SJCRH30 (cell line): ENCODE measurements at regions not wholly inside any gene's neighbourhood (a gene's known extent, or its start where the extent isn't known, plus 50 kb on each side); places are given as distances from the start of the nearest gene placed in this dataset.
"Not testable (repeated sequence)": the region's sequence is repeated elsewhere in the genome, so short reads cannot be mapped to it uniquely, and the experiment has no call there.

Source experiments
- DNase-seq, 2 experiments: peaks; one replicate each; pipeline ENCODE4 v3.0.0-alpha.2; 2015 to 2020
- H3K27ac ChIP-seq: fragments of 250-450 bp; sonication (Bioruptor Pico); 2 replicates; pipeline ENCODE4 v1.5.1; 2020; ENCODE audit warnings: mild to moderate bottlenecking, moderate library complexity
- H3K27me3 ChIP-seq: fragments of 250-450 bp; sonication (Bioruptor Pico); 2 replicates; pipeline ENCODE4 v1.5.1; 2020; ENCODE audit warnings: mild to moderate bottlenecking, moderate library complexity
- H3K36me3 ChIP-seq: fragments of 250-450 bp; sonication (Bioruptor Pico); 2 replicates; pipeline ENCODE4 v1.5.1; 2020; ENCODE audit warnings: mild to moderate bottlenecking, moderate library complexity
- H3K4me1 ChIP-seq: fragments of 250-450 bp; sonication (Bioruptor Pico); 2 replicates; pipeline ENCODE4 v1.5.1; 2020; ENCODE audit warnings: mild to moderate bottlenecking, moderate library complexity
- H3K4me3 ChIP-seq: fragments of 250-450 bp; sonication (Bioruptor Pico); 2 replicates; pipeline ENCODE4 v1.5.1; 2020; ENCODE audit warnings: mild to moderate bottlenecking, moderate library complexity
- H3K9me3 ChIP-seq: fragments of 250-450 bp; sonication (Bioruptor Pico); replicated peaks from 2 replicates; pipeline ENCODE4 v1.5.1; 2020; ENCODE audit warnings: mild to moderate bottlenecking, moderate library complexity

GRCh38 chrX:73916931-73917667, 64.6 kb upstream of the XIST start:
- peak overlapping the region; percentile 89 for H3K27ac ChIP-seq
- DNase-seq = peak; percentile 38 to 72
- H3K4me1 ChIP-seq = peaks cover 41% of the 10 kb centered on the region
- no peaks in the 10 kb centered on the region for H3K27me3 ChIP-seq
- H3K4me3 ChIP-seq = no peak overlapping the region
- no peaks in the 10 kb centered on the region for H3K9me3 ChIP-seq
- no peaks in the 10 kb centered on the region for H3K36me3 ChIP-seq

DNA sequence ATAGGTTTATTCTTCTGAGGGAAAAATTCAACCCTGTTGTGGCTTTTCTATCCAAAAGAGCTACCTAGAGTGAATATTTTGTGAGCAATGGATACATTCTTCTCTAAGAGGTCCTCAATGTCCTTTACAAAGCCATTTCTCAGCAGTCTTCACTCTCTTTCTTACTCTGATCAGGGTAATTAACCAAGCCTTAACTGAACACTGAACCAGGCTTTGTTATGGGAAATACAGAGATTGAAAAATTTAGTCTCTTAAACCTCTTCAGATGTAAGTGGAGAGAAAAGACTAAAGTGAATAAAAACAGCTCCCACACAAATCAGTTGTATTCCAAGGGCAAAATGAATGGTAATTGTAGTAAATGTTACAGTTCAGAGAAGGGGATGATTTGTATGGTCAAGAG, 64.0 kb upstream of the XIST start:
- DNase-seq = peak in 1 of 2 experiments; percentile 9
- no peaks in the 10 kb centered on the region for H3K36me3 ChIP-seq
- peaks cover 41% of the 10 kb centered on the region for H3K4me1 ChIP-seq
- H3K27ac ChIP-seq = peak overlapping the region; percentile 89
- no peak overlapping the region for H3K4me3 ChIP-seq
- H3K9me3 ChIP-seq = no peaks in the 10 kb centered on the region
- H3K27me3 ChIP-seq = no peaks in the 10 kb centered on the region

DNA sequence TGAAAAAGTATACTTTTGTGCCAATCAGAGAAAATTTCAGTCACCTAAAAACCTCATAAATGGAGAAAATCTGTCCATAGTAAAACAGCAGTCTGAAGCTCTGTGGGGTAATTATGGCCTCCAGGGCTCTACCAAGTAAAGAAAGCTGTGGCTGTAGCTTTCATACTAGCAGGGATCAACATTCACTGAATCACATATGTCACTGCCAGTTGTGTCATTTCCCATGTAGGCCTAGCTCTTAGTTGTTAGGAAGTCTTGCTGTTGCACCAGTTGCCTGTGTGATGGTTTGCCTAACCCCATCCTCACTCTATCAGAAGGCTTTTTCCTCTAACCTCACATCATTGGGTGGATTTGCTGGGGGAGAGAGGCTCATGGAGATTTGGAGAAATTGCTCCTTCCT, 62.3 kb upstream of the XIST start:
- not testable (repeated sequence) for H3K4me3 ChIP-seq, H3K9me3 ChIP-seq, DNase-seq, H3K36me3 ChIP-seq, H3K27me3 ChIP-seq, H3K27ac ChIP-seq
- H3K4me1 ChIP-seq = peaks cover 41% of the 10 kb centered on the region

- no peaks in the 10 kb centered on the region for H3K36me3 ChIP-seq
- peaks cover 38% of the 10 kb centered on the region for H3K4me1 ChIP-seq
- no peaks in the 10 kb centered on the region for H3K27me3 ChIP-seq
- no peak overlapping the region for H3K4me3 ChIP-seq
- peak; percentile 78 to 91 for DNase-seq
- H3K27ac ChIP-seq = no peak overlapping the region
- no peaks in the 10 kb centered on the region for H3K9me3 ChIP-seq
These were observed 61.1 kb upstream of the XIST start for GRCh38 chrX:73913580-73913979.

- H3K36me3 ChIP-seq, H3K27ac ChIP-seq, H3K27me3 ChIP-seq, DNase-seq, H3K4me3 ChIP-seq, H3K9me3 ChIP-seq: not testable (repeated sequence)
- peaks cover 26% of the 10 kb centered on the region for H3K4me1 ChIP-seq
These were observed 59.4 kb upstream of the XIST start for GRCh38 chrX:73911946-73912345.

DNA sequence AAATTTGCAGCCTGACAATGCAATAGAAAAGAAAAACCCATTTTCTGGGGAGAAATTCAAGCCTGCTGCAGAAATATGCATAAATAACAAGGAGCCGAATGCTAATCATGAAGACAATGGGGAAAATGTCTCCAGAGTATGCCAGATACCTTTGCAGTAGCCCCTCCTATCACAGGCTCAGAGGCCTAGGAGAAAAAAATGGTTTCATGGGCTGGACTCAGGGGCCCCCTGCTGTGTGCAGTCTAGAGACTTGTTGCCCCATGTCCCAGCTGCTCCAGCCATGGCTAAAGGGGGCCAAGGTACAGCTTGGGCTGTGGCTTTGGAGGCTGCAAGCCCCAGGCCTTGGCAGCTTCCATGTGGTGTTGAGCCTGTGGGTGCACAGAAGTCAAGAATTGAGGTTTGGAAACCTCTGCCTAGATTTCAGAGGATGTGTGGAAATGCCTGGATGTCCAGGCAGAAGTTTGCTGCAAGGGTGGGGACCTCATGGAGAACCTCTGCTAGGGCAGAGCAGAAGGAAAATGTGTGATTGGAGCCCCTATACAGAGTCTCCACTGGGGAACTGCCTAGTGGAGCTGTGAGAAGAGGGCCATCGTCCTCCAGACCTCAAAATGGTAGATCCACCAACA, 53.3 kb upstream of the XIST start:
- not testable (repeated sequence) for H3K36me3 ChIP-seq, H3K27ac ChIP-seq, H3K4me1 ChIP-seq, H3K4me3 ChIP-seq, H3K27me3 ChIP-seq, DNase-seq, H3K9me3 ChIP-seq

DNA sequence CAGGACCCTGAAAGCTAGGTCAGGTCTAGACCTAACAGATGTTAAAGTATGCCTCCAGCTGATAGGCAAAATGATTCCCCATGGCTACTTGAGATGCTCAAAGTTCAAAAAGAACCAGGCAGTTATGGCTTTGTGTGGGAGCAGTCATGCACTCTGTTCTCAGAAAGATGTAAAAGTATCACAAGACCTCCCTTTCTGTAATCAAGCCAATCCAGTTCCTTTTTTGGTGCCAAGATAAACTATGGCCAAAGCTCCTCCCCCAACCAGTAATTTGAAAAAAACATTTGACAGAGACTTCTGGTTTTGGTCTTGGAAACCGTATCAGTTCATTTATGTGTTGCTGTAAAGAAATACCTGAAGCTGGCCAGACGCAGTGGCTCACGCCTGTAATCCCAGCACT, 51.4 kb upstream of the XIST start:
- H3K9me3 ChIP-seq = 0 out of 2 replicates have a peak, but pooled peaks cover 6% of the 10 kb centered on the region
- no peak overlapping the region for H3K27ac ChIP-seq
- H3K4me3 ChIP-seq = no peak overlapping the region
- no peaks in the 10 kb centered on the region for H3K36me3 ChIP-seq
- H3K27me3 ChIP-seq = no peaks in the 10 kb centered on the region
- no peaks in the 10 kb centered on the region for H3K4me1 ChIP-seq
- DNase-seq = no peak
